ENCODE measurements at regions not wholly inside any gene's neighbourhood (a gene's known extent, or its start where the extent isn't known, plus 50 kb on each side); places are given as distances from the start of the nearest gene placed in this dataset.
"Not testable (repeated sequence)": the region's sequence is repeated elsewhere in the genome, so short reads cannot be mapped to it uniquely, and the experiment has no call there.

DNA sequence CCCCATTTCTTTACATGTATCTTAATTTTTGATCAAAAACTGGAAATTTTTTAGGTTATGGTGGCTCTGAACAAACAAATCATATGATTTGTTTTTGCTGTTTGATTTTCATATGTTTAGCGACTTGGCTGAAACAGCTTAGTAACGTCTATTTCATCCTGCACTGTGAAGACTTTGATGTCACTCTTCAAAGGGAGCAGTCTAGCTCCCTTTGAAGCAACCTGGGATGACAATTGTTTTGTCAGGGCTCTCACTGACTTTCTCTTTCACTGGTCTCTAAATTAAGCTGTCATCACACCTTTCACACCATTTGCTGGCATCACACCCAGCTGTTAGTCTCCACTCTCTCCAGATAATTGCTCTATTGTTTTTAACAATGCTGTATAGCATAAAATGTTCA, 896.9 kb downstream of the IGSF11 start:
- no peaks in the 10 kb centered on the region for H3K27me3 ChIP-seq
- intact Hi-C loops (cut with DNase I; ENCODE audit: low total_unique reads), result no loop called here
- H3K4me1 ChIP-seq, result no peaks in the 10 kb centered on the region
- WGBS, 5 donors, result 63 to 81% (median 68%) methylated on average over 2 of the region's 2 CpGs
- H3K27ac ChIP-seq, result no peak overlapping the region
- peaks cover 0 to 31% (median 12%) of the 10 kb centered on the region in 4 donors for H3K9me3 ChIP-seq
- H3K4me3 ChIP-seq, result no peak overlapping the region
- no peak for TF ChIP-seq EP300 (IDR thresholded peaks at IDR 0.05)
- no peak for TF ChIP-seq POLR2AphosphoS5 (IDR thresholded peaks at IDR 0.05)
- TF ChIP-seq, protein P1, sequence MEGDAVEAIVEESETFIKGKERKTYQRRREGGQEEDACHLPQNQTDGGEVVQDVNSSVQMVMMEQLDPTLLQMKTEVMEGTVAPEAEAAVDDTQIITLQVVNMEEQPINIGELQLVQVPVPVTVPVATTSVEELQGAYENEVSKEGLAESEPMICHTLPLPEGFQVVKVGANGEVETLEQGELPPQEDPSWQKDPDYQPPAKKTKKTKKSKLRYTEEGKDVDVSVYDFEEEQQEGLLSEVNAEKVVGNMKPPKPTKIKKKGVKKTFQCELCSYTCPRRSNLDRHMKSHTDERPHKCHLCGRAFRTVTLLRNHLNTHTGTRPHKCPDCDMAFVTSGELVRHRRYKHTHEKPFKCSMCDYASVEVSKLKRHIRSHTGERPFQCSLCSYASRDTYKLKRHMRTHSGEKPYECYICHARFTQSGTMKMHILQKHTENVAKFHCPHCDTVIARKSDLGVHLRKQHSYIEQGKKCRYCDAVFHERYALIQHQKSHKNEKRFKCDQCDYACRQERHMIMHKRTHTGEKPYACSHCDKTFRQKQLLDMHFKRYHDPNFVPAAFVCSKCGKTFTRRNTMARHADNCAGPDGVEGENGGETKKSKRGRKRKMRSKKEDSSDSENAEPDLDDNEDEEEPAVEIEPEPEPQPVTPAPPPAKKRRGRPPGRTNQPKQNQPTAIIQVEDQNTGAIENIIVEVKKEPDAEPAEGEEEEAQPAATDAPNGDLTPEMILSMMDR (IDR thresholded peaks at IDR 0.05), result no peak
- TF ChIP-seq POLR2A (IDR thresholded peaks at IDR 0.05), result no peak
- H3K36me3 ChIP-seq, result no peaks in the 10 kb centered on the region
- DNase-seq, result no peak

DNA sequence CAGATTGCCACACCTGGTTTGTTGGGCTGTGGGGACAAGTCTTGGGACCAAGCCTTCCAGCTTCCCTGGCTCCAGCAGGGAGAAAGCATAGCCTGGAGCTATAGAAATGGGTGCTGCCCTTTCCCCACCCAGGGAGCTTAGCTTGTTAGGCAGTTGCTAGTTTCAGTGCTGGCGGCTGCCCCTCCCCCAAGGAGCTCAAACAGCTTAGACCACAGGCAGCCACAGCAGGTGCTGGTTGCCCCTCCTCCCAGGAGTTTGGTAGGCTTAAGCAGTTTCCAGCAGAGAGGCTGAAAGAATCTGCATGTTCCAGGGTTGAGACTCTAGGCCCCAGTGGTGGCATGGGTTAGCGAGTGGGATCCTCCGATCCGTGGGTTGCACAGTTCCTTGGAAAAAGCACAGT, 889.7 kb downstream of the IGSF11 start:
- no peak overlapping the region for H3K27ac ChIP-seq
- peak in 1 of 2 donors; percentile 3 for DNase-seq
- H3K36me3 ChIP-seq, result no peaks in the 10 kb centered on the region
- no peak for TF ChIP-seq POLR2AphosphoS5 (IDR thresholded peaks at IDR 0.05)
- H3K4me3 ChIP-seq, result no peak overlapping the region
- no peaks in the 10 kb centered on the region for H3K4me1 ChIP-seq
- no peaks in the 10 kb centered on the region for H3K27me3 ChIP-seq
- 85 to 95% (median 88%) methylated on average over 2 to 4 of the region's 4 CpGs for WGBS, 5 donors
- H3K9me3 ChIP-seq, result peaks cover 0 to 29% (median 9%) of the 10 kb centered on the region in 4 donors
- intact Hi-C loops (cut with DNase I; ENCODE audit: low total_unique reads), result no loop called here

DNA sequence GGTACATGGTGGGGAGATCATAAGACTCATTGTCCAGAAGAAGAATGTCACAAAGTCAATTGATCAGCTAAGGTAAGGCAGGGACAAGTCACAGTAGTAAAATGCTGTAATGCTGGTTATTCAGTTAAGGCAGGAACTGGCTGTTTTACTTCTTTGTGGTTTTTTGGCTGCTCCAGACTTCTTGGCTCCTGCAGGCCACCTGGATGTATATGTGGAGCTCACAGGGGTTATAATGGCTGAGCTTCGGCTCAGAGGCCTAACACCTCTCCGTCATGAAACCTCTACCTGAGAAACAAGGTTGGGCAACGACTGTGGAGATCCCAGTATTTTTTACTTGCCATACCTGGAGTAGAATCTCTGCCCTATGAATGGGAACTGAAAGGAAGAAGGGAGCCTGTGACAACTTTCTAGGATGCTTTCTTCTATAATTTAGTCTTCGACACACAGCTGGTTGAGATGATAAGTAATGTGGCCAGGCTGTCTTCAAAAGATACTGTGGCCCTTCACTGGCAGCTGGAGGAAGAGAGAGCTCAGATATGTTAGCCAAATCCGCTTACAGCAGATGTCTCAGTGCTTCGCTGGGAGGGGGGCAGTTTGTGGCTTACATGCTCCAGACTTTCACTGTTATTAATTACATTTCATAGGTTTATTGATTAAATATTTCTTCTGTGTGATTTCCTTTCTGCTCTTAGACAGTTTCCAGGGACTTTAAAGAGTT, 887.8 kb downstream of the IGSF11 start:
- intact Hi-C loops (cut with DNase I; ENCODE audit: low total_unique reads), result no loop called here
- 74 to 86% (median 82%) methylated on average over 6 of the region's 6 CpGs for WGBS, 5 donors
- Histone ChIP-seq H3K27me3 (no peaks in the 10 kb centered on the region), H3K4me3 (no peak overlapping the region), H3K9me3 (peaks cover 0 to 35% (median 12%) of the 10 kb centered on the region in 4 donors), H3K27ac (no peak overlapping the region), H3K4me1 (no peaks in the 10 kb centered on the region), H3K36me3 (no peaks in the 10 kb centered on the region)
- TF ChIP-seq, protein P1 (IDR thresholded peaks at IDR 0.05), result no peak
- TF ChIP-seq POLR2AphosphoS5 (IDR thresholded peaks at IDR 0.05) (no peak), POLR2A (IDR thresholded peaks at IDR 0.05) (no peak), EP300 (IDR thresholded peaks at IDR 0.05) (no peak)
- no peak for DNase-seq

DNA sequence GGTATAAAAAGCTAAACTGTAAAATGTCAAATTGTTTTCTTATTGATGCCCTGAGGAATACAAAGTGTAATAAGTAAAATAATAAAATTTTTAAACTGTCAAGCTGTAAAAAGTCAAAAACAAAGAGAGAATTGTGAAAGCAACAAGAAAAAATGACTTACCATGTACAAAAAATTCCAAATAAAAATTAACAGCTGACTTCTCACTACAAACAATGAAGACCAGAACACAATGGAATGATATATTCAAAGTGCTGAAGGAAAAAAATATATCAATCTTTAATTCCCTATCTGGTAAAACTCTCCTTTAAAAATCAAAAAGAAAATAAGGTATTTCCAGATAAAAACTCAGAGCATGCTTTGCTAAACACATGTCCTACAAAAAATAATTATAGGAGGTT, 883.5 kb downstream of the IGSF11 start:
- Histone ChIP-seq H3K4me1 (no peaks in the 10 kb centered on the region), H3K27me3 (no peaks in the 10 kb centered on the region), H3K27ac (no peak overlapping the region), H3K4me3 (no peak overlapping the region), H3K9me3 (peaks cover 0 to 27% (median 12%) of the 10 kb centered on the region in 4 donors), H3K36me3 (no peaks in the 10 kb centered on the region)
- intact Hi-C loops (cut with DNase I; ENCODE audit: low total_unique reads), result no loop called here
- DNase-seq, result no peak
- TF ChIP-seq POLR2AphosphoS5 (IDR thresholded peaks at IDR 0.05) (no peak), POLR2A (IDR thresholded peaks at IDR 0.05) (no peak)

DNA sequence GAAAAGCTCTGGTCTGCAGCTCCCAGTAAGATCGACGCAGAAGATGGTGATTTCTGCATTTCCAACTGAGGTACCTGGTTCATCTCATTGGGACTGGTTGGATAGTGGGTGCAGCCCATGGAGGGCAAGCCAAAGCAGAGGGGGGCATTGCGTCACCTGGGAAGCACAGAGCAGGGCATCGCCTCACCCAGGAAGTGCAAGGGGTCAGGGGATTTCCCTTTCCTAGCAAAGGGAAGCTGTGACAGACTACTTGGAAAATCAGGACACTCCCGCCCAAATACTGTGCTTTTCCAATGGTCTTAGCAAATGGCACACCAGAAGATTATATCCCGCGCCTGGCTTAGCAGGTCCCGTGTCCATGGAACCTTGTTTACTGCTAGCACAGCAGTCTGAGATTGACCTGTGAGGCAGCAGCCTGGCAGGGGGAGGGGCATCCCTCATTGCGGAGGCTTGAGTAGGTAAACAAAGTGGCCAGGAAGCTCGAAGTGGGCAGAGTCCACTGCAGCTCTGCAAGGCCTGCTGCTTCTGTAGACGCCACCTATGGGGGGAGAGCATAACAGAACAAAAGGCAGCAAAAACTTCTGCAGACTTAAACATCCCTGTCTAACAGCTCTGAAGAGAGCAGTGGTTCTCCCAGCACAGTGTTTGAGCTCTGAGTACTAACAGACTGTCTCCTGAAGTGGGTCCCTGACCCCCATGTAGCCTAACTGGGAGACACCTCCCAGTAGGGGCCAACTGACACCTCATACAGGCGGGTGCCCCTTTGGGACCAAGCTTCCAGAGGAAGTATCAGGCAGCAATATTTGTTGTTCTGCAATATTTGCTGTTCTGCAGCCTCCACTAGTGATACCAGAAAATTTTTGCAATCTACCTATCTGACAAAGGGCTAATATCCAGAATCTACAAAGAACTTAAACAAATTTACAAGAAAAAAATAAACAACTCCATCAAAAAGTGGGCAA, 871.7 kb downstream of the IGSF11 start:
- H3K36me3 ChIP-seq; H3K27ac ChIP-seq; intact Hi-C loops (cut with DNase I; ENCODE audit: low total_unique reads); H3K4me1 ChIP-seq; H3K27me3 ChIP-seq; DNase-seq; H3K4me3 ChIP-seq: not testable (repeated sequence)
- H3K9me3 ChIP-seq, result peaks cover 0 to 24% (median 14%) of the 10 kb centered on the region in 4 donors
- 76 to 86% (median 80%) methylated on average over 10 to 12 of the region's 12 CpGs for WGBS, 5 donors
